Esophagus muscularis mucosa (tissue), 4 donors: ENCODE measurements at regions not wholly inside any gene's neighbourhood (a gene's known extent, or its start where the extent isn't known, plus 50 kb on each side); places are given as distances from the start of the nearest gene placed in this dataset.

ENCODE experiments used
- DNase-seq: peaks from one replicate; pipeline ENCODE4 v3.0.0-alpha.2; 2017; ENCODE audit errors: extremely low spot score
- H3K27ac ChIP-seq, 4 donors: fragments of 200-600 bp; sonication (generic); replicated peaks in 1 of 4; 1 replicate in 3 of 4; 2 replicates in 1 of 4; pipeline ENCODE4 v1.5.1; 2016 to 2019; ENCODE audit warnings: mild to moderate bottlenecking in 1 of 4
- H3K27me3 ChIP-seq, 4 donors: fragments of 200-600 bp; sonication (generic); one replicate each; pipeline versions ENCODE4 v1.5.1 to v1.6.0; 2016 to 2019
- H3K36me3 ChIP-seq, 4 donors: fragments of 200-600 bp; sonication (generic); one replicate each; pipeline ENCODE4 v1.5.1; 2016 to 2019
- H3K4me1 ChIP-seq, 4 donors: fragments of 200-600 bp; sonication (generic); one replicate each; pipeline ENCODE4 v1.5.1; 2016 to 2019
- H3K4me3 ChIP-seq, 4 donors: fragments of 200-600 bp; sonication (generic); 1 replicate in 2 of 4; 2 replicates in 2 of 4; pipeline ENCODE4 v1.5.1; 2016 to 2019; ENCODE audit warnings: mild to moderate bottlenecking in 4 of 4, moderate library complexity in 1 of 4
- H3K9me3 ChIP-seq, 4 donors: fragments of 200-600 bp; sonication (generic); 1 replicate in 3 of 4; 2 replicates in 1 of 4; pipeline ENCODE4 v1.5.1; 2016 to 2019
- EP300 ChIP-seq: sonication (generic); formaldehyde crosslinking; IDR thresholded peaks from one replicate; pipeline ENCODE4 v1.6.1; 2017; ENCODE audit warnings: antibody characterized with exemption
- POLR2A ChIP-seq: fragments of 450-650 bp; IDR thresholded peaks from one replicate; pipeline ENCODE4 v1.6.1; 2017; ENCODE audit warnings: antibody characterized with exemption, moderate library complexity, mild to moderate bottlenecking, low read depth
- POLR2AphosphoS5 ChIP-seq, 2 donors: sonication (generic); formaldehyde crosslinking; IDR thresholded peaks; one replicate each; pipeline ENCODE4 v1.6.1; 2017; ENCODE audit warnings: antibody characterized with exemption in 2 of 2
- WGBS: methylation state at CpG from one replicate; pipeline ENCODE4 v1.1.5; 2018; 5-methylcytosine and 5-hydroxymethylcytosine counted together
- intact Hi-C: fragments of 100-400 bp; cut with DNase I; formaldehyde crosslinking; loops from one replicate; pipeline ENCODE4 v1.15.1; 2023
- TF ChIP-seq, protein P1 (sequence below), 3 experiments: fragments of 200-600 bp in 2 of 3; fragments of 450-650 bp in 1 of 3; sonication (generic) in 2 of 3; IDR thresholded peaks; one replicate each; pipeline ENCODE4 v1.5.1; 2017 to 2019; ENCODE audit warnings: antibody characterized with exemption in 3 of 3, mild to moderate bottlenecking in 2 of 3, moderate library complexity in 1 of 3

DNA sequence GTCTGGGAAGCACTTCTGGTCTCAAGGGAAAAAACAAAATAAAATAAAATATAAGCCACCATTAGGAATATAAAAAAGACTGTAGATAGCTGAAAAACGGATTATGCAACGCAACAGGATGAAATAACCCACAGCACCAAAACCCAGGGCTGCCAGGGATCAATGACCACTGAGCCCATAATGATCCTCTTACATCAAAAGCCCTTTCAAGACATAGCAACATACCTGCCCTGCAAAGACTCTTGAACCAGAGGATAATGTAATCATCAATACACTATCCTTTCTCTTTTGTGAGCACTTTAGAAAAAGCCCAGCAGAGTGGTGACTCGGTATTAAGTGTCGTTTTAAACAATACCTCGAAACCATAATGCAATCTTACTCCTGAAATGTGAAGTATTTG, 235.0 kb upstream of the SOX21 start:
- DNase-seq = no peak
- TF ChIP-seq, protein P1, sequence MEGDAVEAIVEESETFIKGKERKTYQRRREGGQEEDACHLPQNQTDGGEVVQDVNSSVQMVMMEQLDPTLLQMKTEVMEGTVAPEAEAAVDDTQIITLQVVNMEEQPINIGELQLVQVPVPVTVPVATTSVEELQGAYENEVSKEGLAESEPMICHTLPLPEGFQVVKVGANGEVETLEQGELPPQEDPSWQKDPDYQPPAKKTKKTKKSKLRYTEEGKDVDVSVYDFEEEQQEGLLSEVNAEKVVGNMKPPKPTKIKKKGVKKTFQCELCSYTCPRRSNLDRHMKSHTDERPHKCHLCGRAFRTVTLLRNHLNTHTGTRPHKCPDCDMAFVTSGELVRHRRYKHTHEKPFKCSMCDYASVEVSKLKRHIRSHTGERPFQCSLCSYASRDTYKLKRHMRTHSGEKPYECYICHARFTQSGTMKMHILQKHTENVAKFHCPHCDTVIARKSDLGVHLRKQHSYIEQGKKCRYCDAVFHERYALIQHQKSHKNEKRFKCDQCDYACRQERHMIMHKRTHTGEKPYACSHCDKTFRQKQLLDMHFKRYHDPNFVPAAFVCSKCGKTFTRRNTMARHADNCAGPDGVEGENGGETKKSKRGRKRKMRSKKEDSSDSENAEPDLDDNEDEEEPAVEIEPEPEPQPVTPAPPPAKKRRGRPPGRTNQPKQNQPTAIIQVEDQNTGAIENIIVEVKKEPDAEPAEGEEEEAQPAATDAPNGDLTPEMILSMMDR (IDR thresholded peaks at IDR 0.05) = no peak
- TF ChIP-seq POLR2A = no peak
- no peak for TF ChIP-seq EP300
- TF ChIP-seq POLR2AphosphoS5 (IDR thresholded peaks at IDR 0.05) = no peak
- intact Hi-C loops = no loop called here
- peaks cover 0 to 5% (median 0%) of the 10 kb centered on the region in 4 donors for H3K27me3 ChIP-seq
- no peak overlapping the region for H3K27ac ChIP-seq
- no peaks in the 10 kb centered on the region for H3K36me3 ChIP-seq
- no peak overlapping the region for H3K4me3 ChIP-seq
- 86% methylated on average over 5 of the region's 5 CpGs for WGBS
- H3K9me3 ChIP-seq = no peaks in the 10 kb centered on the region
- no peaks in the 10 kb centered on the region for H3K4me1 ChIP-seq

DNA sequence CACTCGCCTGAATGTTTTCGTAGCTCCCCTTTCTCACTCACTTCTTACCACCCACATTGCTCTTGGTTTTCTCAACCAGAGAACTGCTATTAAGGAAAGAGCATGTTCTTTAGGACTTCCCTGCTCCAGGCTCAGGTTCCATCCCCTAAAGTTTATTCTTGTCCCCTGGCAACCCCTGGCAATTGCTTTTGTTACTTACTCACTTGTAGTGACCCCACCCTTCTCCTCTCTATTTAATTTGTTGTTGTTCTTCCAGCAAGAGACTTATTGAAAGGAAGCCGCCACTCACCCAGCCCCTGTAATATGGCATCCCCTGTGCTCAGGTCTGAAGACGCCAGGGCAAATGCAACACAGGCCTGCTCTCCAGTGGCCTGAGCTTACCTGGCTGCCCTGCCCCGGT, 233.7 kb upstream of the SOX21 start:
- no peak for DNase-seq
- intact Hi-C loops = no loop called here
- peaks cover 0 to 4% (median 0%) of the 10 kb centered on the region in 4 donors for H3K27me3 ChIP-seq
- H3K9me3 ChIP-seq = no peaks in the 10 kb centered on the region
- no peak overlapping the region for H3K27ac ChIP-seq
- no peak overlapping the region for H3K4me3 ChIP-seq
- no peak for TF ChIP-seq POLR2A
- TF ChIP-seq POLR2AphosphoS5 (IDR thresholded peaks at IDR 0.05) = no peak
- no peak for TF ChIP-seq EP300
- TF ChIP-seq, protein P1 (IDR thresholded peaks at IDR 0.05) = no peak
- H3K36me3 ChIP-seq = no peaks in the 10 kb centered on the region
- 93% methylated on average over 5 of the region's 5 CpGs for WGBS
- H3K4me1 ChIP-seq = no peaks in the 10 kb centered on the region

DNA sequence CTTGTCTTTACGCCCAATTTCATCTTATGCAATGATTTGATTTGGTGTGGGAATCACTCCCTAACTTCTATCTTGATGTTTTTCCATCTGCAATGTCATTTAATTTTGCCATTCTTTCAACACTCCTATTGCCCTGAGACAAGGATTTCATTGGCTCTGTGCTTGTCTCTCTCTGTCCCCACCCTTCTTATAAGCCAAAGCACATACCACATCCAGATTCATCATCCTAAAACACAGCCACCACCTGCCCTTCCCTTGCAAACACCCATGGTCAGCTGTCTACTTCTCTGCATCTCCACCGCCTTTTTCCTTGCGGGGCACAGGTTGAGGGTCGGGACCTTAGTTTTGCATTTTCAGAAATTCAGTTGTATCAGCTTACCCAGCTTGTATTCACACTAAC, 225.8 kb upstream of the SOX21 start:
- TF ChIP-seq, protein P1 (IDR thresholded peaks at IDR 0.05) = no peak
- TF ChIP-seq EP300 = no peak
- no peaks in the 10 kb centered on the region for H3K27me3 ChIP-seq
- peaks cover 0 to 3% (median 0%) of the 10 kb centered on the region in 4 donors for H3K9me3 ChIP-seq
- no peak for DNase-seq
- no peak overlapping the region for H3K27ac ChIP-seq
- WGBS = 86% methylated on average over 4 of the region's 4 CpGs
- H3K36me3 ChIP-seq = no peaks in the 10 kb centered on the region
- intact Hi-C loops = no loop called here
- H3K4me1 ChIP-seq = no peaks in the 10 kb centered on the region
- no peak overlapping the region for H3K4me3 ChIP-seq

DNA sequence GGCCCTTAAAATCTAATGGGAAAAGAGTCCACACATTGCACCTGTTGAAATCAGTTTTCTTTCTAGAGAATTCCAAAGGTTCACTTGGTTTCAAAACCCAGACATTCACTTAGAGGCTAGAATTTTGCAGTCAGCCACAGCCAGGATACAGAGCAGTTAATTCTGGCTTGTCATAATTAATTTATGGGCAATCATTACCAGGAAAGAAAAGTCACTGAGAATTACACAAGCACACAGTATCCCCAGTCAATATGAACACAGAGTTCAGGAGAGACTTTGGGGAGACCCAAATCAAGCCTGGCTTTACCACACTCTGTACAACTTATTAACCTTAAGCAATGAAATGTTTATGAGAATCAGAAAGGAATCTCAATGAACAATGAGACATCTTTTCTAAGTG, 224.3 kb upstream of the SOX21 start:
- no peak for DNase-seq
- Histone ChIP-seq H3K27ac (no peak overlapping the region), H3K9me3 (peaks cover 0 to 3% (median 0%) of the 10 kb centered on the region in 4 donors), H3K4me3 (no peak overlapping the region), H3K4me1 (no peaks in the 10 kb centered on the region), H3K36me3 (no peaks in the 10 kb centered on the region), H3K27me3 (no peaks in the 10 kb centered on the region)
- TF ChIP-seq, protein P1 (IDR thresholded peaks at IDR 0.05) = no peak
- TF ChIP-seq POLR2A (no peak), POLR2AphosphoS5 (IDR thresholded peaks at IDR 0.05) (no peak), EP300 (no peak)
- intact Hi-C loops = no loop called here

DNA sequence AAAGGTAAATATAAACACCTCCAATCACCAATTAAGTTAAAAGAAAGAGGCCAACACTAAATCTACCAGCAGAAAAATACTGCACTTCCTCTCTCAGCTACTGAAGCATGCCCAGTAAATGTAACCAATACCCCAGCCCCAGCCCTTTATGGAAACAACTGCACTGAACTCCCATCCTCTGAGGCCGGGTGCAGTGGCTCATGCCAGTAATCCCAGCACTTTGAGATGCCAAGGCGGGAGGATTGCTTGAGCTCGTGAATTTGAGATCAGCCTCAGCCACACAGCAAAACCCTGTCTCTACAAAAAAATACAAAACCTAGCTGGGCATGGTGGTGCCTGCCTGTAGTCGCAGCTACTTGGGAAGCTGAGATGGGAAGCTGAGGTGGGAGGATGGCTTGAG, 221.6 kb upstream of the SOX21 start:
- peaks cover 0 to 3% (median 0%) of the 10 kb centered on the region in 4 donors for H3K9me3 ChIP-seq
- no peaks in the 10 kb centered on the region for H3K4me1 ChIP-seq
- intact Hi-C loops = no loop called here
- no peaks in the 10 kb centered on the region for H3K27me3 ChIP-seq
- H3K27ac ChIP-seq = no peak overlapping the region
- 92% methylated on average over 4 of the region's 4 CpGs for WGBS
- TF ChIP-seq POLR2AphosphoS5 (IDR thresholded peaks at IDR 0.05) (no peak), EP300 (no peak), POLR2A (no peak)
- TF ChIP-seq, protein P1 (IDR thresholded peaks at IDR 0.05) = no peak
- H3K4me3 ChIP-seq = no peak overlapping the region
- DNase-seq = no peak
- H3K36me3 ChIP-seq = no peaks in the 10 kb centered on the region
